ENCODE measurements at regions not wholly inside any gene's neighbourhood (a gene's known extent, or its start where the extent isn't known, plus 50 kb on each side); places are given as distances from the start of the nearest gene placed in this dataset.

GRCh38 chr12:127401536-127401935 lies 865.4 kb upstream of the TMEM132C start:
- H3K4me3 ChIP-seq (ENCODE audit: low read length in 3 of 3), result no peak overlapping the region
- no peaks in the 10 kb centered on the region for H3K4me1 ChIP-seq (ENCODE audit: control insufficient read depth in 3 of 3, insufficient read depth in 3 of 3, low read length in 3 of 3)
- H3K27me3 ChIP-seq (ENCODE audit: control insufficient read depth in 3 of 3, insufficient read depth in 3 of 3, low read length in 3 of 3), result no peaks in the 10 kb centered on the region
- no peak overlapping the region for H3K27ac ChIP-seq (ENCODE audit: low read depth, low read length)
- no peak overlapping the region for H3K9ac ChIP-seq (ENCODE audit: low read depth in 1 of 3, low read length in 3 of 3)
- no peaks in the 10 kb centered on the region for H3K36me3 ChIP-seq (ENCODE audit: control insufficient read depth in 3 of 3, insufficient read depth in 3 of 3, low read length in 3 of 3)
- peaks cover 0 to 3% (median 0%) of the 10 kb centered on the region in 3 donors for H3K9me3 ChIP-seq (ENCODE audit: control insufficient read depth in 3 of 3, low read length in 3 of 3)

- H3K36me3 ChIP-seq (ENCODE audit: control insufficient read depth in 3 of 3, insufficient read depth in 3 of 3, low read length in 3 of 3), result no peaks in the 10 kb centered on the region
- H3K27ac ChIP-seq (ENCODE audit: low read depth, low read length), result no peak overlapping the region
- no peaks in the 10 kb centered on the region for H3K9me3 ChIP-seq (ENCODE audit: control insufficient read depth in 3 of 3, low read length in 3 of 3)
- H3K9ac ChIP-seq (ENCODE audit: low read depth in 1 of 3, low read length in 3 of 3), result no peak overlapping the region
- H3K4me3 ChIP-seq (ENCODE audit: low read length in 3 of 3), result no peak overlapping the region
- H3K4me1 ChIP-seq (ENCODE audit: control insufficient read depth in 3 of 3, insufficient read depth in 3 of 3, low read length in 3 of 3), result no peaks in the 10 kb centered on the region
- H3K27me3 ChIP-seq (ENCODE audit: control insufficient read depth in 3 of 3, insufficient read depth in 3 of 3, low read length in 3 of 3), result no peaks in the 10 kb centered on the region
Observed at GRCh38 chr12:127411166-127411915, 855.6 kb upstream of the TMEM132C start.

GRCh38 chr12:127411981-127412380 lies 855.0 kb upstream of the TMEM132C start:
- Histone ChIP-seq H3K27ac (ENCODE audit: low read depth, low read length) (no peak overlapping the region), H3K27me3 (ENCODE audit: control insufficient read depth in 3 of 3, insufficient read depth in 3 of 3, low read length in 3 of 3) (no peaks in the 10 kb centered on the region), H3K36me3 (ENCODE audit: control insufficient read depth in 3 of 3, insufficient read depth in 3 of 3, low read length in 3 of 3) (no peaks in the 10 kb centered on the region), H3K9ac (ENCODE audit: low read depth in 1 of 3, low read length in 3 of 3) (no peak overlapping the region), H3K4me3 (ENCODE audit: low read length in 3 of 3) (no peak overlapping the region), H3K4me1 (ENCODE audit: control insufficient read depth in 3 of 3, insufficient read depth in 3 of 3, low read length in 3 of 3) (no peaks in the 10 kb centered on the region), H3K9me3 (ENCODE audit: control insufficient read depth in 3 of 3, low read length in 3 of 3) (no peaks in the 10 kb centered on the region)

- H3K9me3 ChIP-seq (ENCODE audit: control insufficient read depth in 3 of 3, low read length in 3 of 3), result no peaks in the 10 kb centered on the region
- no peaks in the 10 kb centered on the region for H3K27me3 ChIP-seq (ENCODE audit: control insufficient read depth in 3 of 3, insufficient read depth in 3 of 3, low read length in 3 of 3)
- no peak overlapping the region for H3K27ac ChIP-seq (ENCODE audit: low read depth, low read length)
- no peak overlapping the region for H3K9ac ChIP-seq (ENCODE audit: low read depth in 1 of 3, low read length in 3 of 3)
- H3K4me1 ChIP-seq (ENCODE audit: control insufficient read depth in 3 of 3, insufficient read depth in 3 of 3, low read length in 3 of 3), result no peaks in the 10 kb centered on the region
- H3K36me3 ChIP-seq (ENCODE audit: control insufficient read depth in 3 of 3, insufficient read depth in 3 of 3, low read length in 3 of 3), result no peaks in the 10 kb centered on the region
- H3K4me3 ChIP-seq (ENCODE audit: low read length in 3 of 3), result no peak overlapping the region
Observed at GRCh38 chr12:127412866-127413265, 854.1 kb upstream of the TMEM132C start.

GRCh38 chr12:127414186-127414585 lies 852.8 kb upstream of the TMEM132C start:
- no peak overlapping the region for H3K4me3 ChIP-seq (ENCODE audit: low read length in 3 of 3)
- H3K9me3 ChIP-seq (ENCODE audit: control insufficient read depth in 3 of 3, low read length in 3 of 3), result no peaks in the 10 kb centered on the region
- no peak overlapping the region for H3K27ac ChIP-seq (ENCODE audit: low read depth, low read length)
- no peaks in the 10 kb centered on the region for H3K4me1 ChIP-seq (ENCODE audit: control insufficient read depth in 3 of 3, insufficient read depth in 3 of 3, low read length in 3 of 3)
- H3K36me3 ChIP-seq (ENCODE audit: control insufficient read depth in 3 of 3, insufficient read depth in 3 of 3, low read length in 3 of 3), result no peaks in the 10 kb centered on the region
- H3K27me3 ChIP-seq (ENCODE audit: control insufficient read depth in 3 of 3, insufficient read depth in 3 of 3, low read length in 3 of 3), result no peaks in the 10 kb centered on the region
- no peak overlapping the region for H3K9ac ChIP-seq (ENCODE audit: low read depth in 1 of 3, low read length in 3 of 3)

DNA sequence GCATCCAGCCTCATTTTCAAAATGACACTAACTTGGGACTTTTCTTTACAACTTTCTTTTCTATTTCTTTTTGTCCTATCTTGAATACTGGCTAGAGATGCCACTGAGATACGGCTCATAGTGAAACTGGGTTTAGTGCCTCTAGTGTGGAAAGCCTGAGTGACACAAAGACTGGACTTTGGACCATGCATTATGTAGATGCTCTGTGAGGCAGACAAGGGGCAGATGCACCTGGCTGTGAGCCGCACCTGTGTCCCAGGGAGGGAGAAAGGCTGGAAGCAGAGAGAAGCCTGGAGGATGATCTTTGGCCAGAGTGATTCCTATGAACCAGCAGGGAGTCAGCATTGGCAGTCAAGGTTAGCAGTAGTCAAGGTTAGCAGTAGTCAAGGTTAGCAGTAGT lies 852.3 kb upstream of the TMEM132C start:
- Histone ChIP-seq H3K27me3 (ENCODE audit: control insufficient read depth in 3 of 3, insufficient read depth in 3 of 3, low read length in 3 of 3) (no peaks in the 10 kb centered on the region), H3K36me3 (ENCODE audit: control insufficient read depth in 3 of 3, insufficient read depth in 3 of 3, low read length in 3 of 3) (no peaks in the 10 kb centered on the region), H3K27ac (ENCODE audit: low read depth, low read length) (no peak overlapping the region), H3K9me3 (ENCODE audit: control insufficient read depth in 3 of 3, low read length in 3 of 3) (no peaks in the 10 kb centered on the region), H3K4me3 (ENCODE audit: low read length in 3 of 3) (no peak overlapping the region), H3K9ac (ENCODE audit: low read depth in 1 of 3, low read length in 3 of 3) (no peak overlapping the region), H3K4me1 (ENCODE audit: control insufficient read depth in 3 of 3, insufficient read depth in 3 of 3, low read length in 3 of 3) (no peaks in the 10 kb centered on the region)

DNA sequence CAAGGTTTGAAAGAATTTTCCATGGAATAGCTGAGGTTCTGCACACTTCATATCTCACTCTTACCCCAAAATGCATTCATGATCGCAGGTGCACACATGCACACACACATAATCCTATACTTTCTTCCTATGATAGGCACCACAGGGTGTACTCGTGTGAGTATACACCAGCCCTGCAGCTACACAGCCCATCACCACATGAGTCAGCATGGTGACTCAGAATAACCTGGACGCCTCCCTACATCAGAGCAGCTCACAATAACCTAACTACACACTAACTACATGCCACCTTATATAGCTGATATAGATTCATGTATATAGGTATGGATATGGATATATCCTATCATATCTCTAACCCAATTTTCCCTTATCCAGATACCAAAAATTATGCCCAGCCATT lies 850.2 kb upstream of the TMEM132C start:
- H3K9ac ChIP-seq (ENCODE audit: low read depth in 1 of 3, low read length in 3 of 3), result no peak overlapping the region
- H3K27me3 ChIP-seq (ENCODE audit: control insufficient read depth in 3 of 3, insufficient read depth in 3 of 3, low read length in 3 of 3), result no peaks in the 10 kb centered on the region
- no peak overlapping the region for H3K4me3 ChIP-seq (ENCODE audit: low read length in 3 of 3)
- no peaks in the 10 kb centered on the region for H3K36me3 ChIP-seq (ENCODE audit: control insufficient read depth in 3 of 3, insufficient read depth in 3 of 3, low read length in 3 of 3)
- no peak overlapping the region for H3K27ac ChIP-seq (ENCODE audit: low read depth, low read length)
- H3K4me1 ChIP-seq (ENCODE audit: control insufficient read depth in 3 of 3, insufficient read depth in 3 of 3, low read length in 3 of 3), result no peaks in the 10 kb centered on the region
- no peaks in the 10 kb centered on the region for H3K9me3 ChIP-seq (ENCODE audit: control insufficient read depth in 3 of 3, low read length in 3 of 3)

- no peaks in the 10 kb centered on the region for H3K27me3 ChIP-seq (ENCODE audit: control insufficient read depth in 3 of 3, insufficient read depth in 3 of 3, low read length in 3 of 3)
- no peaks in the 10 kb centered on the region for H3K36me3 ChIP-seq (ENCODE audit: control insufficient read depth in 3 of 3, insufficient read depth in 3 of 3, low read length in 3 of 3)
- no peak overlapping the region for H3K4me3 ChIP-seq (ENCODE audit: low read length in 3 of 3)
- H3K9ac ChIP-seq (ENCODE audit: low read depth in 1 of 3, low read length in 3 of 3), result no peak overlapping the region
- no peaks in the 10 kb centered on the region for H3K4me1 ChIP-seq (ENCODE audit: control insufficient read depth in 3 of 3, insufficient read depth in 3 of 3, low read length in 3 of 3)
- H3K27ac ChIP-seq (ENCODE audit: low read depth, low read length), result no peak overlapping the region
- H3K9me3 ChIP-seq (ENCODE audit: control insufficient read depth in 3 of 3, low read length in 3 of 3), result peaks cover 0 to 2% (median 0%) of the 10 kb centered on the region in 3 donors
Observed at GRCh38 chr12:127419111-127419510, 847.9 kb upstream of the TMEM132C start.

DNA sequence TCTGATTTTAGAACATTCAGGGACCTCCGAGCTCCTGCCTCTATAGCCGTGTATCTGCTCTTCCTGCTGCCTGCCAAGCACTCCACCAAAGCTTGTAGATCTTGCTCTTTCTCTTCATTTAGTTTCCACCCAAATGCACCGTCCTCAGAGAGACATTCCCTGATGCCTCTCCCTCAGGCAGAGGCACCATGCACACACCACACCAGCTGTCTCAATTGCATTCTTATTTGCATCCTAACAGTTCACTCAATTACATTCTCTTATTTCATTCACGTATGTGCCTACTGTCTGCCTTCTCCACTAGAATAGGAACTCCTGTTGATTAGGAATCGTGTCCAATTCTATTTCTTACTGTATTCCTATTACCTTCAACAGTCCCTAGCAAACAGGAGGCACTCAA lies 845.4 kb upstream of the TMEM132C start:
- no peaks in the 10 kb centered on the region for H3K36me3 ChIP-seq (ENCODE audit: control insufficient read depth in 3 of 3, insufficient read depth in 3 of 3, low read length in 3 of 3)
- no peaks in the 10 kb centered on the region for H3K4me1 ChIP-seq (ENCODE audit: control insufficient read depth in 3 of 3, insufficient read depth in 3 of 3, low read length in 3 of 3)
- H3K9me3 ChIP-seq (ENCODE audit: control insufficient read depth in 3 of 3, low read length in 3 of 3), result peaks cover 0 to 2% (median 0%) of the 10 kb centered on the region in 3 donors
- no peak overlapping the region for H3K27ac ChIP-seq (ENCODE audit: low read depth, low read length)
- no peak overlapping the region for H3K4me3 ChIP-seq (ENCODE audit: low read length in 3 of 3)
- no peaks in the 10 kb centered on the region for H3K27me3 ChIP-seq (ENCODE audit: control insufficient read depth in 3 of 3, insufficient read depth in 3 of 3, low read length in 3 of 3)
- no peak overlapping the region for H3K9ac ChIP-seq (ENCODE audit: low read depth in 1 of 3, low read length in 3 of 3)

- Histone ChIP-seq H3K36me3 (ENCODE audit: control insufficient read depth in 3 of 3, insufficient read depth in 3 of 3, low read length in 3 of 3) (no peaks in the 10 kb centered on the region), H3K9me3 (ENCODE audit: control insufficient read depth in 3 of 3, low read length in 3 of 3) (peaks cover 0 to 2% (median 0%) of the 10 kb centered on the region in 3 donors), H3K27me3 (ENCODE audit: control insufficient read depth in 3 of 3, insufficient read depth in 3 of 3, low read length in 3 of 3) (no peaks in the 10 kb centered on the region), H3K4me3 (ENCODE audit: low read length in 3 of 3) (no peak overlapping the region), H3K27ac (ENCODE audit: low read depth, low read length) (no peak overlapping the region), H3K9ac (ENCODE audit: low read depth in 1 of 3, low read length in 3 of 3) (no peak overlapping the region), H3K4me1 (ENCODE audit: control insufficient read depth in 3 of 3, insufficient read depth in 3 of 3, low read length in 3 of 3) (no peaks in the 10 kb centered on the region)
Observed at GRCh38 chr12:127422935-127423566, 843.9 kb upstream of the TMEM132C start.

Data from skeletal muscle tissue (tissue), 3 donors.